K562 (cell line): ENCODE measurements at regions not wholly inside any gene's neighbourhood (a gene's known extent, or its start where the extent isn't known, plus 50 kb on each side); places are given as distances from the start of the nearest gene placed in this dataset.

ENCODE experiments used
- CHD7 ChIP-seq: fragments of 200-600 bp; sonication (generic); IDR thresholded peaks from one replicate; pipeline ENCODE4 v1.6.1; 2012; ENCODE audit warnings: mild to moderate bottlenecking, low read depth, low read length, inconsistent platforms
- CTCF ChIP-seq, 3 experiments: IDR thresholded peaks in 2 of 3; conservative IDR thresholded peaks in 1 of 3; 2 replicates each; pipeline ENCODE4 v1.5.1; 2011 to 2012; ENCODE audit warnings: low read length in 3 of 3, mild to moderate bottlenecking in 3 of 3, control low read depth in 2 of 3, improper control_type of control experiment in 1 of 3, inconsistent platforms in 1 of 3, low read depth in 1 of 3, mixed read lengths in 1 of 3, moderate library complexity in 1 of 3; ENCODE audit not compliant: insufficient read depth in 2 of 3
- ELK3 ChIP-seq: fragments of 450-650 bp; formaldehyde crosslinking; IDR thresholded peaks from 2 replicates; pipeline ENCODE4 v1.4.0; 2020; ENCODE audit warnings: mild to moderate bottlenecking
- ETS1 ChIP-seq: conservative IDR thresholded peaks from 2 replicates; pipeline ENCODE4 v1.6.1; 2011; ENCODE audit warnings: low read depth, mild to moderate bottlenecking, low read length; ENCODE audit not compliant: control insufficient read depth
- RAD21 ChIP-seq, 2 experiments: fragments of 250-450 bp in 1 of 2; fragments of 450-650 bp in 1 of 2; sonication (Bioruptor Pico) in 1 of 2; formaldehyde crosslinking in 1 of 2; IDR thresholded peaks in 1 of 2; conservative IDR thresholded peaks in 1 of 2; 2 replicates each; pipeline versions ENCODE4 v1.4.0 to v1.8.0; 2020 to 2022; ENCODE audit warnings: mild to moderate bottlenecking in 2 of 2, moderate library complexity in 1 of 2
- SLC30A9 ChIP-seq: fragments of 250-450 bp; sonication (Bioruptor Pico); IDR thresholded peaks from 2 replicates; pipeline ENCODE4 v1.8.0; 2022; ENCODE audit warnings: mild to moderate bottlenecking, moderate library complexity
- ZBTB34 ChIP-seq: fragments of 250-450 bp; sonication (Bioruptor Pico); IDR thresholded peaks from 2 replicates; pipeline ENCODE4 v1.8.0; 2021; ENCODE audit warnings: mild to moderate bottlenecking, moderate library complexity
- ZKSCAN8 ChIP-seq: fragments of 200-800 bp; sonication (Bioruptor generic); IDR thresholded peaks from 2 replicates; pipeline ENCODE4 v1.6.1; 2016; ENCODE audit warnings: missing genetic modification characterization, missing compliant biosample characterization

GRCh38 chr4:77433418-77433733, 172.2 kb upstream of the CXCL13 start (continued):
- no peak for TF ChIP-seq ZBTB34 (CRISPR knock-in tag)
- TF ChIP-seq ELK3 (CRISPR knock-in tag): no peak
- no peak for TF ChIP-seq ETS1
- no peak for TF ChIP-seq SLC30A9 (CRISPR knock-in tag)
- TF ChIP-seq CTCF (IDR thresholded peaks at IDR 0.05 in 2 of 3, conservative IDR thresholded peaks at IDR 0.05 in 1 of 3; ENCODE audit: insufficient read depth in 2 of 3, low read depth in 1 of 3, low read length in 3 of 3): peak; percentile 42 to 56 (median 48); a peak in 5 of 6 replicates
- TF ChIP-seq RAD21 (CRISPR knock-in tag; conservative IDR thresholded peaks at IDR 0.05 in 1 of 2, IDR thresholded peaks at IDR 0.05 in 1 of 2): peak; percentile 25 to 42; a peak in 3 of 4 replicates
- TF ChIP-seq CHD7: no peak
- TF ChIP-seq ZKSCAN8 (CRISPR knock-in tag): no peak
